ENCODE measurements at regions not wholly inside any gene's neighbourhood (a gene's known extent, or its start where the extent isn't known, plus 50 kb on each side); places are given as distances from the start of the nearest gene placed in this dataset.

DNA sequence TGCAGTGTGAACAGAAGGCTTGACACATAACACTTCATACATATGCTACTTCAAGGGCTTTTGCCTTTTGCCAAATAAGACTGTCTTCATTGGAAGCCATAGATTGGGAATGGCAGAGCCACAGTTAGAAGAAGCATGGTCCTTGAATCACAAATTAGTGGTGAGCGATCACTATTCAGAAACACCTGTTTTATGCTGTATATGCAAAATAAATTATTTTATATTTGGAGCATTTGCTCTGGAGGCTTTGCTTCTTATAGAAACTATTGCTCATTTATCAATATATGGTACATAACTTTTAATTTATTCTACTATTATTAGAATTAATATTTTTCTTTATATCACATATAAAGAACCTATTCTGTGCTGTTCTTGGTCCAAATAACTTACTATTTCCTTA, 270.4 kb upstream of the SPRY2 start:
- H3K4me3 ChIP-seq (replicated peaks; ENCODE audit: low read depth, low read length), result no peak overlapping the region
- no peak for DNase-seq (ENCODE audit: extremely low read depth, low read depth)
- TF ChIP-seq, protein P1, sequence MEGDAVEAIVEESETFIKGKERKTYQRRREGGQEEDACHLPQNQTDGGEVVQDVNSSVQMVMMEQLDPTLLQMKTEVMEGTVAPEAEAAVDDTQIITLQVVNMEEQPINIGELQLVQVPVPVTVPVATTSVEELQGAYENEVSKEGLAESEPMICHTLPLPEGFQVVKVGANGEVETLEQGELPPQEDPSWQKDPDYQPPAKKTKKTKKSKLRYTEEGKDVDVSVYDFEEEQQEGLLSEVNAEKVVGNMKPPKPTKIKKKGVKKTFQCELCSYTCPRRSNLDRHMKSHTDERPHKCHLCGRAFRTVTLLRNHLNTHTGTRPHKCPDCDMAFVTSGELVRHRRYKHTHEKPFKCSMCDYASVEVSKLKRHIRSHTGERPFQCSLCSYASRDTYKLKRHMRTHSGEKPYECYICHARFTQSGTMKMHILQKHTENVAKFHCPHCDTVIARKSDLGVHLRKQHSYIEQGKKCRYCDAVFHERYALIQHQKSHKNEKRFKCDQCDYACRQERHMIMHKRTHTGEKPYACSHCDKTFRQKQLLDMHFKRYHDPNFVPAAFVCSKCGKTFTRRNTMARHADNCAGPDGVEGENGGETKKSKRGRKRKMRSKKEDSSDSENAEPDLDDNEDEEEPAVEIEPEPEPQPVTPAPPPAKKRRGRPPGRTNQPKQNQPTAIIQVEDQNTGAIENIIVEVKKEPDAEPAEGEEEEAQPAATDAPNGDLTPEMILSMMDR (IDR thresholded peaks at IDR 0.05; ENCODE audit: low read depth, low read length, missing control alignments), result no peak

DNA sequence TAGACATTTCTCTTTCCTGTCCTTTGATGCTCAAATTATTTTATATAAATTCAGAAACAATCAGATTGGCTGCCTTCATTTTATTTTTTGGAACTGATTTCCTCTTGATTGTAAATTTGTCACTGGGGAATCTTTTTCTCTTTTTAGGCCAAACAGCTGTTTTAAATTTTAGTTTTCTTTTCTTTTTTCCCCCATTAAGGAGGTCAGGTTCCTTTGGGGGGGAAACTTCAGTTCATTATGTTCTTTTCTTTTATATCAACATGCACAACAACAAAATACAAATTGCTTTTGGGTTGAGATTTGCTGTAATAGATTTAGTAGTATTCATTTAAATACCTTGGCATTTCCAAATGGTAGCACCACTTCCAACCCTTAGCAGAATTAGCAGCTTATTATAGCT, 264.8 kb upstream of the SPRY2 start:
- no peak for DNase-seq (ENCODE audit: extremely low read depth, low read depth)
- TF ChIP-seq, protein P1 (IDR thresholded peaks at IDR 0.05; ENCODE audit: low read depth, low read length, missing control alignments), result no peak

DNA sequence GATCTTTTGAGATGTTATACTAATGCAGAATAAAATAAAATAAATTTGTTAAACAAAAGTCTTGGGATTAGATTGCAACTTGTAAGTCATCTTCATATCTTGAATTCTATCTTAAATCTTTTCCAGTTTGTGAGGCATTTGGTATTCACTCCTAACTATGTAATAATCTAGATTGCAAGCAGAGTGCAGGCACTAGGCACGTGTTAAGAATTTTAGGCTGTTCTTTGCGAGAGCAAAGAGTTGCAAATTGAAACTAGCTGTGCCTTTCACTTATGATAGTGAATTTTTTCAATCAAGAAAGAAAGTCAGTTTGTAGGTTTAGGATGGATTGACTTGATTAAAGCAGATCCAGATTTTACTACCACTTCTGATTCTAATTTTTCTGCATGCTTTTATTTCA, 264.1 kb upstream of the SPRY2 start:
- no peak for DNase-seq (ENCODE audit: extremely low read depth, low read depth)
- no peak overlapping the region for H3K4me3 ChIP-seq (replicated peaks; ENCODE audit: low read depth, low read length)
- TF ChIP-seq, protein P1 (IDR thresholded peaks at IDR 0.05; ENCODE audit: low read depth, low read length, missing control alignments), result no peak

More for the DNA sequence above, 264.8 kb upstream of the SPRY2 start:
- no peak overlapping the region for H3K4me3 ChIP-seq (replicated peaks; ENCODE audit: low read depth, low read length)

DNA sequence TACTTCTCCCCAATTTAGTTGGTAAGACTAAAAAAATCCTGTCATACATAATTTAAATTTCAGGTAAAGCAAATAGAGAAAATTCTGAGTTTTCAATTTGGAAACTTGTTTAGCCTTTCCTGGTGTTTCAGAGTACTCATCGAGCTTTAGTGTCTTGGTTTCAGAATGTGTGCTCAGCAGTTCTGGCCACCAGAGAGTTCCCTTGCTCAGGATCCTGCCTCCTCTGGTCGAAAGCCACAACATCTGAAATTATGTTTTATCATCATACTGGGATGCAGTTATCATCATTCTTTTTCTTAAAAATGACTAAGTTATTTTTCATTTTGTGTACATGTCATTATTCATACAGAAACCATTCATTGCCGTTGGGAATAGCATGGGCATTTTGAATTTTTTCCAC, 263.2 kb upstream of the SPRY2 start:
- H3K4me3 ChIP-seq (replicated peaks; ENCODE audit: low read depth, low read length), result no peak overlapping the region
- DNase-seq (ENCODE audit: extremely low read depth, low read depth), result no peak
- TF ChIP-seq, protein P1 (IDR thresholded peaks at IDR 0.05; ENCODE audit: low read depth, low read length, missing control alignments), result no peak

DNA sequence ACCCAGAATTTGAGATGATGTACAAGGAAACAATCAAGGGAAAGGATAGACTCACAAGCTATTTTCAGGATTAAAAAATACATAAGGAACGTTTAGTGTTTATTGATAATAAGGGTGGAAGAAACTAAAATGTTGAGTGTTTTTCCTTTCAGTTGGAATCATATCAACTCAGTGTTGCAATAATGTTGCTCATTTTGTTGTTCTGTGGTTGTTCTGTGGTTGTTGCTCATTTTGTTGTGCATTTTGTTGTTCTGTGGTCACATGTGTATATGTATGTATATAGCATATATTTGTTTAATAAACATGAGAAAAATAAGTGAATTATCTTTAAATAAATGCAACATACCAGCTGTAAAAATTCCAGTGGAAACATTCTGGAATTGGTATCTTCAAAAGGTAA, 262.4 kb upstream of the SPRY2 start:
- H3K4me3 ChIP-seq (replicated peaks; ENCODE audit: low read depth, low read length), result no peak overlapping the region
- no peak for DNase-seq (ENCODE audit: extremely low read depth, low read depth)
- TF ChIP-seq, protein P1 (IDR thresholded peaks at IDR 0.05; ENCODE audit: low read depth, low read length, missing control alignments), result no peak

DNA sequence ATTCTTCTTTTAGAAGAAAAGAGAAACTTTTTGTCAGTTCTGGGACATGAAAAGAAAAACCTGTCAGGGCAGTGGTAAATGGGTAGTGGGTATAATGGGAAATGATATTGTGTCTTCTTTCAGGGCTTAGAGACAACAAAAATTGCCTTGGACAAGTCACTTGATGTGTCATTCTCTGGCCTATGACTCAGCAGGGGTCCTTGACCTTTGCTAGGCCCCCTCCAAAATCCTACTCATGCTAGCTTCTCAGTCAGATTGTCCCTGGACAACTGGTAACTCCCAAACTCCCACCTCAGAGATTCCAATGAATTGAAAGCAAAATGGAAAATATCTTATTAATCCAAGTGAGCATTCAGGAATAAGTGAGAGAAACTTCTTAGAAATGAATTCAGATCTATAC, 258.8 kb upstream of the SPRY2 start:
- no peak for DNase-seq (ENCODE audit: extremely low read depth, low read depth)
- no peak overlapping the region for H3K4me3 ChIP-seq (replicated peaks; ENCODE audit: low read depth, low read length)
- TF ChIP-seq, protein P1 (IDR thresholded peaks at IDR 0.05; ENCODE audit: low read depth, low read length, missing control alignments), result no peak

DNA sequence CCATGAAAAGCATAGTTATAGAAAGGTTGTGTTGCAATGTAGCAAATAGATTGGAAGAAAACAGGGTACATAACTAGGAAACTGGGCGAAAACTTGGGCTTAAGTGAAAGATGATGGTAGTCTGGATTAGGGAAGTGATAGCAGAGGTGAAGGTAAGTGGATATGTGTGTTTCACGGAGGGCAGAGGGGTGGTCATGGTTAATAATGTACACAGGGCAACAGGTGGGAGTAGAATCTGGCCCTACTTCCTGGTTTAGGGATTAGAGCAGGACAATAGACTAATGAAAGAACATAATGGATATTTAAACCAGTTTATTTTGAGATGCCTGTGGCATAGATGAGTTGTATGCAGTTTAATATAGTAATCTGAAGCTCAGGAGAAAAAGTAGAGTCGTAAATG, 257.3 kb upstream of the SPRY2 start:
- no peak overlapping the region for H3K4me3 ChIP-seq (replicated peaks; ENCODE audit: low read depth, low read length)
- DNase-seq (ENCODE audit: extremely low read depth, low read depth), result no peak
- TF ChIP-seq, protein P1 (IDR thresholded peaks at IDR 0.05; ENCODE audit: low read depth, low read length, missing control alignments), result no peak
